NCI-H446 (cell line): ENCODE measurements at regions not wholly inside any gene's neighbourhood (a gene's known extent, or its start where the extent isn't known, plus 50 kb on each side); places are given as distances from the start of the nearest gene placed in this dataset.
"Not testable (repeated sequence)": the region's sequence is repeated elsewhere in the genome, so short reads cannot be mapped to it uniquely, and the experiment has no call there.

Experiments used
- DNase-seq, 2 experiments: peaks; one replicate each; lab custom pipeline; 2025; lab: John Stamatoyannopoulos, UW

- DNase-seq: no peak
Observed at GRCh38 chr4:55251896-55252295, 94.1 kb upstream of the SRD5A3 start.

- DNase-seq: no peak
Observed at GRCh38 chr4:55253948-55254593, 92.0 kb upstream of the SRD5A3 start.

- no peak for DNase-seq
Observed at GRCh38 chr4:55255179-55255578, 90.9 kb upstream of the SRD5A3 start.

GRCh38 chr4:55256787-55257186 is 89.3 kb upstream of the SRD5A3 start:
- DNase-seq: no peak

DNA sequence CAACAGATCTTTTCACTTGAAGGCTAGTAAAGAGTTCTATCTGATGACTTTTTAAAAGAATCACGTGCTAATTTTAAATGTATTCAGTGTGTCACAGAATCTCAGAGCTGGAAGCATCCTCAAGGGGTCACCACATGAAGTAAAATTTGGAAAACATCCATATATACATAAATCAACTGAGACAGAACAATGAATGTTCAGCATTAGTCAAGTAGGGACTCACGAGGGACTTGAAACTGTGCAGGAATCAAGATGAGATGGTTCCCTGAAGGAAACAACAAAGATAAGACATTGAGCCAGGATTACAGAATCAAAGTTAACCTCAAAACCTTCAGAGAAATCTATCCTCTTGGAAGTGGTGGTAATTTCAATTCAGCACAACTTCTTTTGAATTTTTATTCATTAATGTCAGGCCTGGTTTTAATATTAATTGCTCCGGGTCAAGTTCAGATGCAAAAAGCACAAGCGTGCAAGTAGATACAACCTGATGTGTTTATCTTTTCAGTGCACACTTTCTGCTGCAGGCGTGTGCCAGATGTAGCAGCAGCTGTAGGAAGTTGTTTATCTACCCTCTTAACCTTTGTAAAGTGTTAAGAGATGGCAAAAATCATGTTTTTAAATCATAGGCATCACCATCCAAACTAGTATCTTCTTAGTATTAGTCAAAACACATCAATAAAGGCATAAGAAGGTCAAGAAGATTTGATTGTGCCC is 87.7 kb upstream of the SRD5A3 start:
- no peak for DNase-seq

GRCh38 chr4:55259294-55259693 is 86.7 kb upstream of the SRD5A3 start:
- DNase-seq: no peak

GRCh38 chr4:55269470-55269869 is 76.6 kb upstream of the SRD5A3 start:
- no peak for DNase-seq

DNA sequence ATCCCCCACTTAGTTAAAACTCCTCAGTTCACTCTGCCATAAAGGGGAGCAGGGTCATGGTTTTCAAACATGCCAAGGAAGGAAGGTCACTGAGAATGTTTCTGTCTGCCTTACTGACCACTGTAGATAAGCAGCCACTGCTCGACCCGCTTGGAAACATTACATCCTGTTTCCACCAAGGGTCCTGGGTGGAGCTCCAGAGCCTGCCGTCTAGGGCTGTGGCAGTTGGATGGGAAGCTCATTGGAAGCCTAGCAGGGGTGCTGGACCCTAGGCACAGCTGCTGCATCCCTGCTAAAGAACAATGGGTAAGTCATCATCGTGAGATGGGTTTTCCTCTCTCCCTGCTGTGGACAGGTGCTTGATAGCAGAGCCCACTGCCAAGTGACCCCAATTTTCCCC is 76.0 kb upstream of the SRD5A3 start:
- DNase-seq: peak in 1 of 2 experiments; percentile 1

DNA sequence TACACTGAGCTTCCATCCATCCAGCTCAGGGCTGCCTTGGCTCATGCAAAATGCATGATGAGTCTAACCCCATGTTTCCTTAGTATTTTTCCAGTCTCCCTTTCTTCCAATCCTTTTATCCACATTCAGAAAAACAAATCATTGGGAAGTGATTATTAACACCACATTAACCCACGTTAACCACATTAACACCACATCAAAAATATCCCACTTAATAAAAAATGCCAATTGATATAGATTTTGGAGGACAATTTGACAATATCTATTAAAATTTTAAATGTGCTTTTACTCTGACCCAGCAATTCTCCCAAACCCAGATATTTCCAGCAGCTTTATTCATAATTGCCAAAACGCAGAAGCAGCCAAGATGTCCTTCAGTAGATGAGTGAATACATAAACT is 75.6 kb upstream of the SRD5A3 start:
- DNase-seq: no peak

DNA sequence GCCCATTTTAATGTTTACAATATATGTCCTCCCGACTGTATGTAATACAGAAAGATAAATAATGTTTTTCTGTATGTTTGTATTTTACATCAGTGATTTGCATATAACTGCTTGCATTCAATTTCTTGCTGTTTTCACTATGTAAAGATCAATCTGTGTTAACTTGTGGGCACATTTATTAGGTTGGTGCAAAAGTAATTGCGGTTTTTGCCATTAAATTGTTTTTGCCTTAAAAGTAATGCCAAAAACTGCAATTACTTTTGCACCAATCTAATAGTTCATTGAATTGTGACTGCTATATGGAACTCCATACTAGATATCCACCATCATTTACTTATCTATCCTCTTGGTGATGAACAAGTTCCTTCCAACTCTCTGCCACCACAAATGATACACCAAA is 73.9 kb upstream of the SRD5A3 start:
- no peak for DNase-seq

GRCh38 chr4:55272589-55272988 is 73.5 kb upstream of the SRD5A3 start:
- DNase-seq: no peak

GRCh38 chr4:55277011-55277410 is 69.0 kb upstream of the SRD5A3 start:
- no peak for DNase-seq

DNA sequence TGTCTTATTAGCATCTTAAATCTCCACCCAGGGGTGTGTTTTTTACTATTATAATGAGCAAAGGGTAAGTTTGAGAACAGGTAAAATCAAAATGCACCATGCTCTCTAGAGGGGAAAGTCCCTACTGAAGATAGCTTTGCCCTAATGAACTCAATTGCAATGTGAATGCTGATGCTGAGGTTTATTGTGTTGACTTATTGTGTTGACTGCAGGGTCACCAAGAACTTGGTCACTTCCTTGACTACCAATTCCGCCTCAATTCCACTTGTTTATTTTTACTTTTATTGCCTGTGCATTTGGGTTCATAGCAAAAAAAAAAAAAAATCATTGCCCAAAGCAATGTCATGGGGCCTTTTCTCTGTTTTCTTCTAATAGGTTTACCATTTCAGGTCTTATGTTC is 67.7 kb upstream of the SRD5A3 start:
- DNase-seq: no peak

DNA sequence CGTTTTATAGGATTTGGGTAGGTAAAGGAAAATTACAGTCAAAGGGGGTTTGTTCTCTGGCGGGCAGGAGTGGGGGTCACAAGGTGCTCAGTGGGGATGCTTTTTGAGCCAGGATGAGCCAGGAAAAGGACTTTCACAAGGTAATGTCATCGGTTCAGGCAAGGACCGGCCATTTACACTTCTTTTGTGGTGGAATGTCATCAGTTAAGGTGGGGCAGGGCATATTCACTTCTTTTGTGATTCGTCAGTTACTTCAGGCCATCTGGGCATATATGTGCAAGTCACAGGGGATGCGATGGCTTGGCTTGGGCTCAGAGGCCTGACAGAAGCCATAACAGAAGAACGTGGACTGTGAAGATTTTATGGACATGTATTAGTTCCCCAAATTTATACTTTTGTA is 65.6 kb upstream of the SRD5A3 start:
- not testable (repeated sequence) for DNase-seq

DNA sequence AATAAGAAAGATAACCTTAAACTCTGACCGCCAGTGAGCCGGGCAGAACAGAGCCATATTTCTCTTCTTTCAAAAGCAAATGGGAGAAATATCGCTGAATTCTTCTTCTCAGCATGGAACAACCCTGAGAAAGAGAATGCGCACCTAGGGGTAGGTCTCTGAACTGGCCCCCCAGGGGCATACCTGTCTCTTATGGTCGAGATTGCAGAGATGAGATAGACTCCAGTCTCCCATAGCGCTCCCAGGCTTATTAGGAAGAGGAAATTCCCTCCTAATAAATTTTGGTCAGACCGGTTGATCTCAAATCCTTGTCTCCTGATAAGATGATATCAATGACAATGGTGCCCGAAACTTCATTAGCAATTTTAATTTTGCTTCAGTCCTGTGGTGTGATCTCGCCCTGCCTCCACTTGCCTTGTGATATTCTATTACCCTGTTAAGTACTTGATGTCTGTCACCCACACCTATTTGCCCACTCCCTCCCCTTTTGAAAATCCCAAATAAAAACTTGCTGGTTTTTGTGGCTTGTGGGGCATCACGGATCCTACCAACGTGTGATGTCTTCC is 64.8 kb upstream of the SRD5A3 start:
- DNase-seq: not testable (repeated sequence)

- DNase-seq: no peak
Observed at GRCh38 chr4:55284331-55284730, 61.7 kb upstream of the SRD5A3 start.

DNA sequence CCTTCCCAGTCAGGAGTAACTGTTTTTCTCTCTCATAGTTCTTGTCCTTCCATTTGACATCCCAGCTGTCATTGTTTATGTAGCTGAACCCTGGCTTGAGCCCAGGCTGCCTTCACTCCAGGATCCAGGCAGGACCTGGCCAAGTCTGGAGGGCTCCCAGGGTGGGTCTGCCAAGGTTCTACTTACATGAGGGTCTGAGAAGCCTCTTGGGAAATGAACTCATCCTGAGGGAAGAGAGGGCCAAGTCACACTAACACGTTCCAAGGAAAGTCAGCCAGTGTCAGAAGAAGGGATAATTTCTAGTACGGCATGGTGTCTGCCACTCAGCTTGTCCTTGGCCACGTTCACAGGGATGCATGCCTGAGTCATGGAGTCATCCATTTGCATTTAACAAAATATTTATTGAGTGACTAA is 54.8 kb upstream of the SRD5A3 start:
- DNase-seq: peak; percentile 34 to 89

- DNase-seq: no peak
Observed at GRCh38 chr4:55296096-55296495, 49.9 kb upstream of the SRD5A3 start.
